ENCODE measurements at regions not wholly inside any gene's neighbourhood (a gene's known extent, or its start where the extent isn't known, plus 50 kb on each side); places are given as distances from the start of the nearest gene placed in this dataset.

DNA sequence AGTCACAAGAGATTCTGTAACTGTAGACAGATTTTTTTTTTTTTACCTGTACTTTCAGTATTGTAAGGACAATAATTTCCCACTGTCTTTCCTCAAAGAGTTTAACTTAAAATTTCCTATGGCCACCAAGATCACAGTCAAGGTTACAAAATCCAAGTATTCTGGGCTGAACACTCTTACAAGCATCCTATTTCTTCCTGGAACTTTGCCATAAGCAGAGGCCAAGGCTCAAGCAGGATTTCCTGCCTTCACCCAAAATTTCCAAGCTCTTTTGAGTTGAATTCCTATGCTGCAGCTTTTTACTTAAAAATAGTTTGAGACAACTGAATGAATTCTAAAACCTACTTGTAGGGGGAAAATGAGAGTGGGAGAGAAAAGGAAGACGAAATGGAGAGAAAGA is 299.4 kb downstream of the ZNF516 start:
- no peak for DNase-seq

DNA sequence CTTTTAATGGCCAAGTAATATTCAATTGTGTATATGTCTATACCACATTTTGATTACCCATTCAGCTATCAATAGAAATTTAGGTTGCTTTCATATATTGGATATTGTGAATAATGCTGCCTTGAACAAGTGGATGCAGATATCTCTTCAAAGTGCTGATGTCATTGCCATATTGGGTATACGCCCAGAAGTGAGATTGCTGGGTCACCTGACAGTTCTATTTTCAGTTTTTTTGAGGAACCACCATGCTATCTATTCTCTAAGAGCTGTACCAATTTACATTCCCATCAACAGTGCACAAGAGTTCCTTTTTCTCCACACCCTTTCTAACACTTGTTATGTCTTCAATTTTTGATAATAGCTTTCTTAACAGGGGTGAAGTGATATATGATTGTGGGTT is 306.9 kb downstream of the ZNF516 start:
- DNase-seq = no peak

DNA sequence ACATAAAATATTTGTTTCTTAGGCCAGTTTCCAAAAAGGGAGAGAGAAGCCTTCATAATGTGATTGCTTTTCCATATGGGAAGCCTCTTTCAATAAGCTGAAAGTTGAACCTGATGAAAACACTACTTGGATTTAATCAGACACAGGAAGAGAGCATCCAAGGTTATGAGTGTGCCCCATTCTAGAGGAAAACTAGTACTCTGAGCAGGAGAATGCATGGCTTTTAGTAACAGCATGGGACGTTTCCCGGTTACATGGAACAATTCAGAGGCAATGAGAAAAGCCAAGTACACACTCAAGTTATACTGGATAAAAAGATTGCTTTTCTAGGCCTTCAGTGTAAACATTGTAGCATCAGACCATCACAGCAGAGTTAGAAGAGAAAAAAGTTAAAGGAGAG is 315.8 kb downstream of the ZNF516 start:
- DNase-seq = no peak

DNA sequence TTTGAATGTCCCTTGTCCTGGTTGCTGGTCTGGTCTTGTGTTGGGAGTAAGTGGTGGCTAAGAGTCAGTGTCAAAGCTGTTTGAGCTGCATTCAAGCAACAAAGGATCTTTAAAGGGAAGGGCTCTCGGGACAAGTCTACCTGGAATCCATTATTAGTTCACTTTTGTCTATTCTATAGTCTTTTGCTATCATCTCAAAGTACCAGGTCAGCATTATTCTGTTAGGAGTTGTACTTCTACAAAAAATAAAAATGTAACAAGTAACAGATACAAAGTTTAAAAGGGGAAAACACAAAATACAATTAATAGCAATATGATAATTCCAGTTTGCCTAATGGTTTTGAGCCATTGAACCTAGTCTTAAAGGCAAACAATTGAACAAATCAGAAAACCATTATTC is 317.9 kb downstream of the ZNF516 start:
- DNase-seq = no peak

DNA sequence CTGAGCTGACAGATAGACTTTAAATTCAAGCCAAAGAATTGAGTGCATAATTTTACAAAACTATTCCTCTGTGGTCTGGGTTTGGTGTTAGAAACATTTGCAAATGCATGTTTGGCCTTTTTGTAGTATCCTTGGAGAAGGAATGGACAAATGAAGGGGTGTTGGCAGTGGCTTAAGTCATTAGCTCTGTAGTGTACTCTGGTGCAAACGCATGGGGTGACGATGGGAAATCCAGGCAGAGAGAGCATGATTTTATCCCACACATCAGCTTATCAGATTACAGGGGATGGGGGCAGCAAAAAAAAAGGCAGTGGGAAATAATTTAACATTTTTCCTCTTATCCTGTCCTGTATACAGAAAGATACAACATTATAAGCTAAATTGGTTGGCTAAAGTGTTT is 320.6 kb downstream of the ZNF516 start:
- no peak for DNase-seq

DNA sequence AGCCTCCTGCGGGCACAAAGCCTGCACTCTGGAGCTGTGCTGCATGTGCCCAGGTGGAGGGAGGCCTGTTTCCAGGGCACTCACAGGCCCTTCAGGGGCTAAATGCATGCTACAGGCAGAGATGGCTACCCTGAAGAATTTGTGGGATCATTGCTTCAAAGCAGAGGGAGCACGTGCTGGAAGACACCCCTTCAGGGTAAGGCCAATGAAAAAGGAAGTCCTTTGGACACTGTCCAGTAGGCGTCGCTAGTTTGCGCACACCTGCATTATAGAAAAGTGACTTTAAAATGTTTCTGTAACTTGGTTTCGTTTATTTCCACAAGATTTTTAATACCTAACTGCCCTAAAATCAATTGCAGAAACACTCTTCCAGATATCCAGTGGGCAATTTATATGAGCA is 325.3 kb downstream of the ZNF516 start:
- no peak for DNase-seq

DNA sequence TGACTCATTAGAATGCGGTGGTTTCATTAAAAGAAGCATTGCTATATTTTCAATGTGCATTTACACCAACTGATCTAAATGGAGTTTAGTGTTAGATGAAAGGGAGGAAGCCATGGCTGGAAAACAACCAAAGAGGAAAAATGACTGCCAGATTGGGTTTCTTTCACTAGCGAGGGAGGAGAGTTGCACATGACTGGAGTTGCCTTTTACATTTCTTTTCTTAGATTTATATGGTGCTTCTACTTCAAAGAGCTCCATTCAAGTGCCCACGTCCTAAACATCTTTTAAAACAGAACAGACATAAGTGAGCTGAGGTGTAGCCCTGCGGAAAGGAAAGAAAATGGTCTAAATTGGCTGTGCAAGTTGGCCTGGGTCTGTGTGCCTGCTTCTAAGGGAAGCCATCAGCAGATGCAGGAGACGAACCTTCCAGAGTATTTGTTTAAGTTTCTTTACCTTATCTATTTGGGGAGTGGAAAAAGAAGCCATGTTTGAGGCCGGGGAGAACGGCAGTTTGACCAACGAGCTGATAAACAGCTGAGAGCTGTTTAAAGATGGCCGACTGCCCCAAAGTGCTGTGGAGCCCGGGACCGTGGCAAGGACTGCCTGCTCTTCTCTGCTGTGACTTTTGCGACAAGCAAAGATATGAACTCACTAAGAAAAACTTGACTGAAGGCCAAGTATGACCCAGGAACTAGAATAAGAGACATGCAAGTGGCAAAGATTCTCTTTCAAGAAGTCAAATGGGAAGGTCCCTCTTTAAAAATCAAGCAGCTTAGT is 327.0 kb downstream of the ZNF516 start:
- no peak for DNase-seq

DNA sequence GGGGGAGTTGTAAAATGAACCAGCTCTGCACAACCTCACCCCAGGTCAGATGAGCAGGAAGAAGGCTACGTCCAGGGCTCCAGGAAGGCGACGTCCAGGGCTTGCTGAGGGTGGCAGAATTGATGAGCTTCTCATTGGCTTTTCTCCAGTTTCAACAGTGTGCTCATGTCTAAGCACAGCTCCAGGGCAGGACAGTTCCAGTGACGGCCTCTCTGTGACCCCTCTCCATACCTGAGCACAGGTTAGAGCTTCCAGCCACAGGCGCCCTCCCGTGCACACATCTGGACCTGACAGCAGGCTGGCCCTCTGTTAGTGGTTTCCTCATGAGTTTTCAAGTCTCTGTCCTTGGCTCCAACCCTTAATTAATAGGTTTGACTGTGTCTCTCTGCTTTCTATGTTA is 327.6 kb downstream of the ZNF516 start:
- no peak for DNase-seq

DNA sequence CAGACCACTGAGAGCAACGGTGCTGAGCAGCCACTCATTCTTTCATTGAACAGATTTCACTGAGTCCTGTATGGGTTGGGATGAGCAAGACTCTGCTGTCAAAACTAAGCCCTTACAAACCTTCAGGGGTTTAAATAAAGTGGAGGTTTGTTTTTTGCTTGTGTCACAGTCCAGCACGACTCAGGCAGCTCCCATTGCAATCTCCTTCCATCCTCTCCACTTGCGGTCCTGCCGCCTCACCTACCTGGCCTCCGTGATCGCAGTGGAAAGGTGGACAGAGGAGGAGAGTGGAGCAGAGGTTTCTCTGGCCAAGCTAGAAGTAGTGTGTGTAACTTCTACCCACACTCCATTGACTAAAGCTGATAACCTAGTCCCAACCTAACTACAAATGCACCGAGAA is 332.2 kb downstream of the ZNF516 start:
- DNase-seq = no peak

DNA sequence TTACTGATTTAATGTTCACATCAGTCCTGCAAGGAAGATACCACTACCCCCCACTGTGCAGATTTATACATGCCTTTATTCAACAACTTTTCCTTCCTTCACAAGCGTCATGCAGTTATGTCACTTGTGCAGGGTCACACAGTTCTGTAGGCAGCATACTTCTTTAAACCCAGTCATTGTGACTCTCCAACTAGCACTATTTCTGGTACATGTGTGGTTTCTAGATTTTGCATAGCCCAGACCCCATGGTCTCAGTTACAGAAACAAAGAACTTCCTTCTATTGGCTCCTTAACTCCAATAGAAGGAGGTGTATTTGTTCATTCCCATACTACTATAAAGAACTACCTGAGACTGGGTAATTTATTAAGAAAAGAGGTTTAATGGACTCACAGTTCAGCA is 333.1 kb downstream of the ZNF516 start:
- no peak for DNase-seq

DNA sequence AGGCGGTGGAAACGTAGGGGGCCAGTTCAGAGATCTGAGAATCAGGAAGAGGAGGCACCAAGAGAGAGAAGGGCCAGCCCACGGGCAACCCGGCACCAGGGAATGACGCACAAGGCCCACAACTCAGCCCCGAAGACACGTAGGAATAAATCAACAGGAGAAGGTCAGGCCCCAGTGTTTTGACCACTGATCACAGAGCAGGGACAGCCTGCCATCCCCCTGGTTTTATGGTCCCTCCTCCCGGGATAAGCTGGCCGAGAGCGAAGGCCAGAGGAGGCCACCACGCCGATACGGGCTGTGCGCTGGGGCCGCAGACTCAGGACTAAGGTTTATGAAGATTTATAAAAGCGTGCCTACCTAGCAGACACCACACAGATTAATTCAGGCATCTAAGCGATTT is 341.4 kb downstream of the ZNF516 start:
- DNase-seq = no peak

DNA sequence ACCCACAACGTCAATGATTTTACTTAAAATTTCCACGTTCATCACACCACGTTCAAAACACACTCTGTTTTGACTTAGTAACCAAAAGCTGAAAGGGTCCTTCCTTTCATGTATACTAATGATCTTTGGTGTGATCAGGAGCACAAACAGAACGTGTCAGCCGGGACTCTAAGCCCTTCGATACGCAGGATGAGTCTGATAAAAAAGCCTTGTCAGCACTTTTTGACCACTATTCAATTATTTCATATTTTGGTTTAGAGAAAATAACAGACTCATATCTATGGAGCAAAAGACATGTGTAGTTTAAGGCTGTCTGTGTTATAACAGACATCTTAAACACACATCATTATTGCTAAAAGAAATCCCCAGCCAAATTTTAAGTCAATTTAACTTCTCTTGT is 345.3 kb downstream of the ZNF516 start:
- DNase-seq = no peak

DNA sequence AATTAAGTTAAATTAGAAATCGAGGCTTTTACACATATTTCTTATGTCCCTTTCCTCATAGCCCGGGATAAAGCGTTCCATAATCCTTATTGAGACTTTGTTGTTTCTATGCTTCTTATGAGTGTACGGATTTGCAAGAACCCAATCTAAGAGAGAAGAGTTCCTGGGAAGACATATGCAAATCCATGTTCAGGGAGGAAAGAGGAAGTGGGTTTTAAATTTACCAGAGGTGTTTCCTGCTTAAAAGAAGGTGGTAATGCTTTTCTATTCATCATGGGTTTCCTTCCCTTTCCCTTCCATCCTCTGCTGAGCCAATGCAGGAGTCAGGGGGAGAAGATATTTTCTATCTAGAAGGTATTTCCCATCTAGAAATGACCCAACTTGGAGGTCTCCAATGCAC is 345.8 kb downstream of the ZNF516 start:
- DNase-seq = no peak

DNA sequence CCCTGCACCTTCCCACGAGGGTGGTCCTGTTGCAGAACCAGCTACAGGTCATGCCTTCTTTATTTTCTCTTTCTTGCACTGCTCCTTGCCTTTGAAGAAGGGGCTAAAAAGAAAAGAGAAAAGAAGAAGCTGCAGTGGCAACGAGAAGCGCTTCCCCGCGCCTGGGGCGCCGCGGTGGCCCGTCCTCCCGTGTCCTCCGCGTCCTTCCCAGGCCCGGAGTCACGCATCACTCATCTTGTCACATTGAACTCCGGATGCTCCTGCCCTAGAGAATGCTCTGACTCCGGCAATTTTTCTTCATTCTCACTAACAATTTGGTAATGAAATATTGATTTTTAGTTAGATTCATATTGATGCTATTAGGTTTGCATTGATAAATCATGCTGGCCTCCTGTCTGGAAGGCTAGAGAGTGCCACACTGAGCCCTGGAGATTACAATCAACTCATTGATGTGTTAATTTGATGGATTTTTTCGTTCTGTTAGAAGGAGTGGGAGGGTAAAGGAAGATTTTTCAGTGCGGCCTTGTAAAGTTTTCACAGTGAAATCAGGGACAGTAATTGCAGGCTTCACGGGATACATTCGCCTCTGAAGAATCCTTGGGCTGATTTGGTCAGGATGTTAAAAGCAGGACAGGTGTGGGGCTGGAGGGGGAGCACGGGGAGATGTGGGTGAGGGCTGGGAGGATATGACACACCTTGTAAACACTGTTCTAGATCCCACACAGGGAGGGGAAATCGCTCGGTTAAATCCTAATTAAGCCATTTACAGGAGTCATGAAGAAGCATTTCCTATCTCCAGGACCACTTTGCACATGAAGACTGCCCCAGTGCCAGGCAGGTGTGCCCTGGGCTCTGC is 349.3 kb downstream of the ZNF516 start:
- no peak for DNase-seq

DNA sequence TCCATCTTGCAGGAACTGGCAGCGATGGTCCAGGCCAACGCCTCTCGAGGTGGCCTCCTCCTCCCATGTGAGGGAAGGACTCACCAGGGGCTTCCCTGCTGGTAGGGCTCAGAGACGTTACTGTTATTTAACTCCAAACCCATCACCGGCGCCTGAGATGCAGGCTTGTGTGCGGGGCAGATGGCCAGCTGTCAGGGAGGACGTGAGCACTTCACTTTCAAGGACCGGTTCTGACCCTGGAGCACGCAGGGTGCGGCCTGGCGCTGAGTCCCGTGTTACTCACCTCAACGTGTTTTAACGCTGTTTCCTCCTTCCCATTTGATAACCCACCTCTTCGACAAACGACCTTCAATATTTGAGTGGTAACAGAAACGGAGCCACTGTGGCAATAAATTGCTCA is 350.2 kb downstream of the ZNF516 start:
- DNase-seq = no peak

DNA sequence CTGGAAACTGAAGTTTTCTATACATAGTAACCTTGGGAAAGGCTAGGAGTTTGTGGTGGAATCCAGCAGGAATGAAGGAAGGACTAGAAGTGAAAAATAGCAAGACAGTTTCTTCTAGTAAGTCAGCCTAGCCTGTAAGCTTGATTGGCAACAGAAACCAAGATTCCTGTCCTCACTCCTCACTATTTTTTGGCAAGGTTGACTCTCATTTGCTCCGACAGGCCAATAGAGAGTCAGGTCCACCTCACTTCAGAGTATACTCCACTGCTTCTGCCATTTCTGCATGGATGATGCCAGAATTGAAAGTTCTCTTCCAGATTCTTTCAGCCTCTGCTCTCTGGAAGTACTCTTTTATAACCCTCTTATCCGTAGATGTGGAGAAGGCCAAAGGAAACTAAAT is 352.4 kb downstream of the ZNF516 start:
- no peak for DNase-seq

DNA sequence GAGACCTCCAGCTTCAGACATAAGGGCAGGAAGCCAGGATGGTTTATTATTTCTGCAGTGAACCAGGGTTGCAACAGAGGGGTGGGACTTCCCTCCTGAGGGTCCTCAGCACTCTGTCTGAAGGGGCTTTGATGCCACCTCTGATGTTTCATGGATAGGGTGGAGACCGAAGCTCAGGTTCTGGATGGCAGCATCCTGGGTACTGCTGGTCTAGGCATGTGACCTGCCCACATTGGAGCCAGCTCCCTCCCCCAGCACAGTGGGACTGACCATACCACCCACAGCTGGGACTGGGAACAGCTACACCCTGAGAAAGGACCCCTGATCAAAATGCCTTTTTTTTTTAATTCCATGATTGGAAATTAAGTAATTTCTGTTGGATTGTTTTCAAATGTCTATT is 355.2 kb downstream of the ZNF516 start:
- no peak for DNase-seq

DNA sequence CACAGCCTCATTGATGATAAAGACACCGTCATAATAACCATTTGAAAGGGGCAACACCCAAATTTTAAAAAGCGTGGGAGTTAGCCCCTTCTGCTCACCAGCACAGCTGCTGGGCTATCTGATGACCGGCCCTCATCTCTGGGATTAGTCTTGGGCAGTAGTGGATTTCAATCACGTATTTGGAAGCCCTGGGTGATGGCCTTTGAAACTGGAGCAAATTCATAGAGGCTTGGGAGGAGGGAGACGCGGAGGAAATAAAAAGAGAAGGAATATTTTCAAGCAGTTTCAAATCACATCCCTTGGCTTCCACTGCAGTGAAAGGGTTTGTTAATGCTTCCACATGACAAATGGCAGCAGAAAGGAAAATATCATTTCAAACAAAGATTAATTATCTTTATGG is 357.8 kb downstream of the ZNF516 start:
- DNase-seq = no peak

DNA sequence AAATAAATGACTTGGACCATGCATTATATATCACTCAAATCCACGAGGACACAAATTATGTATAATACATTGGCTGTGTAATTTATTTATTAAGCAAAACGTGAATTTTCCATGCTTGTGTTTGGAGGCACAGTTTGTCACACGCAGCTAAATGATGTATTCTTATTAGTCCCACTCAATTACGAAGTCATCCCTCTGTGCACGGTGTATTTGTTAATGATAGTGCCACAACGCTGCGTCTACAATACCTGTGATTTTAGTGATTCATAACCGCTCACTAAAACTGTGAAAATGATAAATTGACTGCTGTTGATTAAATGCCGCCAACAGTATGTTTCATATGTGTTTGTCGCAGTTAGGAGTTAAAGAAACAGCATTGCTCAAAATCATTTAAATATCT is 358.3 kb downstream of the ZNF516 start:
- DNase-seq = no peak

DNA sequence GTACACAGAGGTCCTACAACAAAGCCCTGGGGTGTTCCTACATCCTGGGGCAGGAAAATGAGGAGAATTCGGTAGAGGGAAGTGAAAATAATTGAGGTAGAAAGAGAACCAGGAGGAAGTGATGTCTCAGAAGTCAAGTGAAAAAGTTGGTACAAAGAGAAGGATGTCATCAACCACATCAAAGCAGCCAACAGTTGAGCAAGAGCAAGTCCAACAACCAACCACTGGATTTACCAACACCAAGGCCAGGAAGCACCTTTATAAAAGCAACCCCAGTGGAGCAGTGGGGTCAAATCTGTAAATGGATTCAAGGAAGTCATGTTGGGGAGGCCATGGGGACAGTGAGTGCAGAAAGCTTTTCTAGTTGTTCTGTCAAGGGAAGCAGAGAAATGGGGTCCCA is 360.4 kb downstream of the ZNF516 start:
- peak in 2 of 4 experiments; percentile 7 to 12 for DNase-seq

DNA sequence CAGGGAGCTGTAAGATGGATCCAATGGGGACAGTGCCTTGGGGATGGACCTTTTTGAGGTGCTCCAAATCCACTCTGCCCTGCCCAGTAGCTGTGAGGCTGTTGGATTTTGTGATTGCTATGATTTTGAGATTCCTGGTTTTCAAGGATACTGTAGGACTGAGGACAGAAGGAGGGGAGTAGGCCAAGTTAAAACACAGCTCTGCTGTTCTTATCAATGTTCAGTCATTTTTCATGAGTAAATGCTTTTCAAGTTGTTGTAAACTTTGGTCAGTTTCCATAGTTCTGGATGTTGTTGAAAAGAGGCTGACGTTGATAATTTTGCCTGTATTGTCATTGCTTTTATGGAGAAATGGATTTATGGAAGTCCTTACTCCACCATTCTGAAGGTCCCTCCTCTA is 361.2 kb downstream of the ZNF516 start:
- no peak for DNase-seq

DNA sequence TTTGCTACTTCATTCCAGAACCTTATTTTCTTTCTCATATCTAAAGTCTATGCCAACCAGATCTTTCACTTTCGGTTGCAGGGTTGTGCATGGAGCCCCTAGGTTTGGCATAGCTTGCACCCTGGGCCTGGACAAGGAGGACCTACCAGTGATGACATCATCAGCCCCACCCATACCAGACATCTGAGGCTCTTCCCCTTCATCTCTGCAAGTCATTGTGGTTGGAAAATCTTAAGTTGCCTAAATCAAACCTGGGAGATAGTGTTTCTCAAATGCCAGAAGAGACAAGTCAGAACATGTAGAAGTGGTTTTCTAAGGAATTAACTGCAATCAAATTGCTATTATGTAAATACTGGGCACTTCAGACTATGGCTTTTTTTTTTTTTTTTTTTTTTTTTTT is 363.3 kb downstream of the ZNF516 start:
- peak in 3 of 4 experiments; percentile 5 to 19 (median 5) for DNase-seq

DNA sequence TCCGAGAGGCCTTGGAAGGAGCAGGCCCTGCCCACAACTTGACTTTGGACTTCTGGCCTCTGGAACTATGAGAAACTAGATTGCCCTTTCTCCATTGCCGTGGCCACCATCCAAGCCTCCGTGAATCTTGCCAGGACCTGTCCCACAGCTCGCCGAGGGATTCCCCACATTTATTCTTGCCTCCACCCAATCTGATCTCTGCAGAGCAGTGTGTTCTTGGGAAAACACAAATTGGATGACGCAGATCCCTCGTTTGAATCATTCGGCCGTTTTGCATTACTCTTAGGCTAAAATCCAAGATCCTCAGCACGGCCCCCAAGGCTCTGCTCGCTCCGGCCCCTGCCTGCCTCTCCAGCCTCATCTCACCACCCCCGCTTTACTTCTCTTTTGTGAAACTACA is 364.2 kb downstream of the ZNF516 start:
- DNase-seq = no peak

DNA sequence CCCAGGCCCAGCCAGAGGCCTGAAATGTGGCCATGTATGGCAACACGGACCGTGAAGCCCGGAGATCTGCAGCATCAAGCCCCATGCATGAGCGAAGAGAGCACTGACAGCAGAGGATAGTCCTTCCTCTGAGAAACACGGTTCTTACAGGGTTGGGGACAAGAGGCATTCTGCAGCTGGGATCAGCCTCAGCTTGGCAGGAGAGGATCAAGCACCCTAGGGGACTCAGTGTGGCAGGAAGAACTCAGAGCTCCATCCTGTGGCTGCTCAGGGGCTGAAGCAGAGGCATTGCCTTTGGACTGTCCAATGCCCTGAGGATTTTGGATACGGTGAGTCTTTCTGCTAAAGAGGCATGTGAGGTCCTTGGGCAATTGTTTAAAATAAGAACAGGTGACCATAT is 368.7 kb downstream of the ZNF516 start:
- no peak for DNase-seq
